A549 (cell line): ENCODE measurements at regions not wholly inside any gene's neighbourhood (a gene's known extent, or its start where the extent isn't known, plus 50 kb on each side); places are given as distances from the start of the nearest gene placed in this dataset.

Experiments
- ATAC-seq, 2 experiments: fragments of 200-7000 bp in 1 of 2; fragments of >200 bp in 1 of 2; cut with Nextera tagmentation in 1 of 2; cut with Tn5 transposase in 1 of 2; 3 replicates each; pipeline versions ENCODE4 v1.8.0 to v1.9.1; 2018 to 2020; ENCODE audit warnings: mild to moderate bottlenecking in 1 of 2, moderate library complexity in 1 of 2
- CTCF ChIA-PET: fragments of 300-600 bp; sonication (Branson Sonifier 250); formaldehyde crosslinking; extraction: SDS; loops from one replicate; lab custom pipeline; 2021; ENCODE audit warnings: antibody characterized with exemption, inconsistent platforms; lab: Yijun Ruan, JAX
- POLR2A ChIA-PET: fragments of 350-600 bp; formaldehyde crosslinking; extraction: SDS; loops from one replicate; lab custom pipeline; 2021; ENCODE audit warnings: antibody characterized with exemption, inconsistent platforms; lab: Yijun Ruan, JAX
- DNase-seq, 2 experiments: peaks; one replicate each; pipeline versions ENCODE4 v3.0.0 to v3.0.0-alpha.2; 2011 to 2016; ENCODE audit warnings: low read depth in 1 of 2, low spot score in 1 of 2
- FAIRE-seq: peaks from 2 replicates; lab custom pipeline; 2011; peaks lifted over from hg19 to GRCh38; lab: Jason Lieb, UNC
- H3K27ac ChIP-seq, 2 experiments: fragments of >200 bp; sonication (Bioruptor Twin); formaldehyde crosslinking; 3 replicates each; pipeline ENCODE4 v1.5.1; 2016 to 2017
- H3K4me1 ChIP-seq: fragments of >200 bp; sonication (Bioruptor Twin); formaldehyde crosslinking; 3 replicates; pipeline ENCODE4 v1.6.1; 2016
- H3K4me2 ChIP-seq: fragments of >200 bp; sonication (Bioruptor Twin); formaldehyde crosslinking; 3 replicates; pipeline ENCODE4 v1.6.1; 2016
- H3K4me3 ChIP-seq: fragments of >200 bp; sonication (Bioruptor Twin); formaldehyde crosslinking; 3 replicates; pipeline ENCODE4 v1.5.1; 2016
- H3K9me3 ChIP-seq: fragments of >200 bp; sonication (Bioruptor Twin); formaldehyde crosslinking; 3 replicates; pipeline ENCODE4 v1.6.1; 2016
- BHLHE40 ChIP-seq: IDR thresholded peaks from 2 replicates; pipeline ENCODE4 v1.6.1; 2012; ENCODE audit warnings: low read depth, low read length, inconsistent platforms
- CBX8 ChIP-seq: fragments of 200-600 bp; sonication (generic); IDR thresholded peaks from 2 replicates; pipeline ENCODE4 v1.6.1; 2016
- EHF ChIP-seq: fragments of 250-450 bp; sonication (Bioruptor Pico); IDR thresholded peaks from 2 replicates; pipeline ENCODE4 v1.5.0; 2020; ENCODE audit warnings: mild to moderate bottlenecking
- EP300 ChIP-seq, 2 experiments: fragments of >200 bp; sonication (Bioruptor Twin); formaldehyde crosslinking; IDR thresholded peaks; 2 replicates in 1 of 2; 3 replicates in 1 of 2; pipeline ENCODE4 v1.6.1; 2016 to 2017
- ESRRA ChIP-seq: fragments of 150-350 bp; IDR thresholded peaks from 2 replicates; pipeline ENCODE4 v1.6.1; 2014; ENCODE audit warnings: mild to moderate bottlenecking, low read length, borderline replicate concordance
- FOSB ChIP-seq: fragments of 250-450 bp; sonication (Bioruptor Pico); IDR thresholded peaks from 2 replicates; pipeline ENCODE4 v1.5.0; 2020; ENCODE audit warnings: mild to moderate bottlenecking, moderate library complexity
- HOXB13 ChIP-seq: fragments of 250-450 bp; sonication (Bioruptor Pico); IDR thresholded peaks from 2 replicates; pipeline ENCODE4 v1.5.0; 2020; ENCODE audit warnings: low read depth, mild to moderate bottlenecking, moderate library complexity
- JUNB ChIP-seq: fragments of >200 bp; sonication (Bioruptor Twin); formaldehyde crosslinking; IDR thresholded peaks from 2 replicates; pipeline ENCODE4 v1.6.1; 2016
- KDM1A ChIP-seq: fragments of 200-600 bp; sonication (generic); IDR thresholded peaks from 2 replicates; pipeline ENCODE4 v1.6.1; 2016; ENCODE audit warnings: low read depth, mild to moderate bottlenecking
- MAFK ChIP-seq: fragments of 450-650 bp; IDR thresholded peaks from 2 replicates; pipeline ENCODE4 v1.6.1; 2014; ENCODE audit not compliant: partially characterized antibody
- MAZ ChIP-seq: fragments of 150-350 bp; IDR thresholded peaks from 2 replicates; pipeline ENCODE4 v1.6.1; 2014; ENCODE audit warnings: antibody characterized with exemption, low read depth, low read length, borderline replicate concordance
- NFE2L2 ChIP-seq: fragments of 150-350 bp; conservative IDR thresholded peaks from 2 replicates; pipeline ENCODE4 v1.6.1; 2014; ENCODE audit warnings: low read length
- NR3C1 ChIP-seq: fragments of >200 bp; sonication (Bioruptor Twin); formaldehyde crosslinking; IDR thresholded peaks from 3 replicates; pipeline ENCODE4 v1.6.1; 2017
- POLR2AphosphoS2 ChIP-seq: conservative IDR thresholded peaks from 2 replicates; pipeline ENCODE4 v1.6.1; 2012; ENCODE audit warnings: low read length, improper control_type of control experiment, inconsistent platforms
- RAD21 ChIP-seq, 2 experiments: fragments of >200 bp in 1 of 2; sonication (Bioruptor Twin) in 1 of 2; formaldehyde crosslinking in 1 of 2; IDR thresholded peaks in 1 of 2; conservative IDR thresholded peaks in 1 of 2; 2 replicates in 1 of 2; 3 replicates in 1 of 2; pipeline ENCODE4 v1.6.1; 2012 to 2018; ENCODE audit warnings: inconsistent platforms in 1 of 2
- RFX5 ChIP-seq: fragments of 450-650 bp; IDR thresholded peaks from 2 replicates; pipeline ENCODE4 v1.7.1; 2014; ENCODE audit warnings: antibody characterized with exemption, mild to moderate bottlenecking, moderate library complexity
- SMC3 ChIP-seq: fragments of >200 bp; sonication (Bioruptor Twin); formaldehyde crosslinking; IDR thresholded peaks from 3 replicates; pipeline ENCODE4 v1.6.1; 2018; ENCODE audit warnings: inconsistent platforms
- SREBF2 ChIP-seq: fragments of 450-650 bp; IDR thresholded peaks from 2 replicates; pipeline ENCODE4 v1.6.1; 2014; ENCODE audit warnings: mild to moderate bottlenecking, moderate library complexity
- TP53 ChIP-seq: fragments of 250-450 bp; sonication (Bioruptor Pico); IDR thresholded peaks from 2 replicates; pipeline ENCODE4 v1.5.0; 2021; ENCODE audit warnings: mild to moderate bottlenecking, moderate library complexity
- ZFP36 ChIP-seq: fragments of 450-650 bp; IDR thresholded peaks from 2 replicates; pipeline ENCODE4 v1.6.1; 2014; ENCODE audit warnings: borderline replicate concordance; ENCODE audit not compliant: partially characterized antibody
- WGBS: methylation state at CpG from one replicate; pipeline ENCODE4 v1.1.6; 2017; ENCODE audit errors: missing lambda C conversion rate; 5-methylcytosine and 5-hydroxymethylcytosine counted together
- TF ChIP-seq, protein P1 (sequence below): fragments of >200 bp; sonication (Bioruptor Twin); formaldehyde crosslinking; IDR thresholded peaks from 3 replicates; pipeline ENCODE4 v1.6.1; 2016
- TF ChIP-seq, protein P2 (sequence below): fragments of 150-350 bp; IDR thresholded peaks from 2 replicates; pipeline ENCODE4 v1.6.1; 2014; ENCODE audit warnings: low read depth, mild to moderate bottlenecking, low read length
- TF ChIP-seq, protein P3 (sequence below): fragments of >200 bp; sonication (Bioruptor Twin); formaldehyde crosslinking; IDR thresholded peaks from 3 replicates; pipeline ENCODE4 v1.5.1; 2016
- TF ChIP-seq, protein P4 (sequence below): fragments of 250-450 bp; sonication (Bioruptor Pico); IDR thresholded peaks from 2 replicates; pipeline ENCODE4 v1.5.0; 2021; ENCODE audit warnings: mild to moderate bottlenecking, moderate library complexity, borderline replicate concordance
- TF ChIP-seq, protein P5 (sequence below): fragments of 250-450 bp; sonication (Bioruptor Pico); IDR thresholded peaks from 2 replicates; pipeline ENCODE4 v1.5.0; 2020; ENCODE audit warnings: low read depth, mild to moderate bottlenecking, moderate library complexity

DNA sequence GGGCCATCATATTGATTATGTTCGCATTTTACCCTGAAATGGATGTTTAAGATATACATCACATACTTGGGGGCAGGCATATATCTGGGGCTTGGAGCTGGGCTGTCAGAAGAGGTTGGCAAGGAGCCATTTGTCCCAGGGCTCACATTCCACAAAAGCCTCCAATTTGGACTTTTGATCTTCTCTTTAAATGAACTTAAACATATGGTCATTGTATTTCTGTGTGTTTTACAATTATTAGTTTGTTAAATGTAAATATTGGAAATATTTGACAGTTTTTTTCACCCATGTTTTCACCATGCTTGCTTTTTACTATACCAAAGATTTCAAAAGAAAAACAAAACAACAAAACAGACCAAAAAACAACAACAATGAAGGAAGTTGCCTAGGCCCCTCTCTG, 165.8 kb upstream of the MEIS1 start:
- DNase-seq = no peak
- no peak for FAIRE-seq
- H3K4me2 ChIP-seq = no peak overlapping the region
- ATAC-seq = no peak
- WGBS = 0% methylated on average over 1 of the region's 1 CpG
- no peak for TF ChIP-seq CBX8
- TF ChIP-seq, protein P1, sequence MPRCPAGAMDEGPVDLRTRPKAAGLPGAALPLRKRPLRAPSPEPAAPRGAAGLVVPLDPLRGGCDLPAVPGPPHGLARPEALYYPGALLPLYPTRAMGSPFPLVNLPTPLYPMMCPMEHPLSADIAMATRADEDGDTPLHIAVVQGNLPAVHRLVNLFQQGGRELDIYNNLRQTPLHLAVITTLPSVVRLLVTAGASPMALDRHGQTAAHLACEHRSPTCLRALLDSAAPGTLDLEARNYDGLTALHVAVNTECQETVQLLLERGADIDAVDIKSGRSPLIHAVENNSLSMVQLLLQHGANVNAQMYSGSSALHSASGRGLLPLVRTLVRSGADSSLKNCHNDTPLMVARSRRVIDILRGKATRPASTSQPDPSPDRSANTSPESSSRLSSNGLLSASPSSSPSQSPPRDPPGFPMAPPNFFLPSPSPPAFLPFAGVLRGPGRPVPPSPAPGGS = no peak
- no peak for TF ChIP-seq JUNB
- TF ChIP-seq, protein P2, sequence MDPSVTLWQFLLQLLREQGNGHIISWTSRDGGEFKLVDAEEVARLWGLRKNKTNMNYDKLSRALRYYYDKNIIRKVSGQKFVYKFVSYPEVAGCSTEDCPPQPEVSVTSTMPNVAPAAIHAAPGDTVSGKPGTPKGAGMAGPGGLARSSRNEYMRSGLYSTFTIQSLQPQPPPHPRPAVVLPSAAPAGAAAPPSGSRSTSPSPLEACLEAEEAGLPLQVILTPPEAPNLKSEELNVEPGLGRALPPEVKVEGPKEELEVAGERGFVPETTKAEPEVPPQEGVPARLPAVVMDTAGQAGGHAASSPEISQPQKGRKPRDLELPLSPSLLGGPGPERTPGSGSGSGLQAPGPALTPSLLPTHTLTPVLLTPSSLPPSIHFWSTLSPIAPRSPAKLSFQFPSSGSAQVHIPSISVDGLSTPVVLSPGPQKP = no peak
- no peak for TF ChIP-seq TP53 (CRISPR knock-in tag)
- no peak for TF ChIP-seq SREBF2
- TF ChIP-seq, protein P3, sequence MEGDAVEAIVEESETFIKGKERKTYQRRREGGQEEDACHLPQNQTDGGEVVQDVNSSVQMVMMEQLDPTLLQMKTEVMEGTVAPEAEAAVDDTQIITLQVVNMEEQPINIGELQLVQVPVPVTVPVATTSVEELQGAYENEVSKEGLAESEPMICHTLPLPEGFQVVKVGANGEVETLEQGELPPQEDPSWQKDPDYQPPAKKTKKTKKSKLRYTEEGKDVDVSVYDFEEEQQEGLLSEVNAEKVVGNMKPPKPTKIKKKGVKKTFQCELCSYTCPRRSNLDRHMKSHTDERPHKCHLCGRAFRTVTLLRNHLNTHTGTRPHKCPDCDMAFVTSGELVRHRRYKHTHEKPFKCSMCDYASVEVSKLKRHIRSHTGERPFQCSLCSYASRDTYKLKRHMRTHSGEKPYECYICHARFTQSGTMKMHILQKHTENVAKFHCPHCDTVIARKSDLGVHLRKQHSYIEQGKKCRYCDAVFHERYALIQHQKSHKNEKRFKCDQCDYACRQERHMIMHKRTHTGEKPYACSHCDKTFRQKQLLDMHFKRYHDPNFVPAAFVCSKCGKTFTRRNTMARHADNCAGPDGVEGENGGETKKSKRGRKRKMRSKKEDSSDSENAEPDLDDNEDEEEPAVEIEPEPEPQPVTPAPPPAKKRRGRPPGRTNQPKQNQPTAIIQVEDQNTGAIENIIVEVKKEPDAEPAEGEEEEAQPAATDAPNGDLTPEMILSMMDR = no peak
- TF ChIP-seq MAZ = no peak
- no peak for TF ChIP-seq KDM1A
- no peak overlapping the region for H3K4me3 ChIP-seq
- H3K27ac ChIP-seq = no peak overlapping the region
- CTCF ChIA-PET = interaction anchor here (0.5 to 1.4 kb wide), 2 partner anchors 30 to 138 kb away, joined by 3 read pairs; no protein-coding TSS in a partner anchor
- H3K4me1 ChIP-seq = no peaks in the 10 kb centered on the region
- POLR2A ChIA-PET = no interaction called here
- H3K9me3 ChIP-seq = no peaks in the 10 kb centered on the region

DNA sequence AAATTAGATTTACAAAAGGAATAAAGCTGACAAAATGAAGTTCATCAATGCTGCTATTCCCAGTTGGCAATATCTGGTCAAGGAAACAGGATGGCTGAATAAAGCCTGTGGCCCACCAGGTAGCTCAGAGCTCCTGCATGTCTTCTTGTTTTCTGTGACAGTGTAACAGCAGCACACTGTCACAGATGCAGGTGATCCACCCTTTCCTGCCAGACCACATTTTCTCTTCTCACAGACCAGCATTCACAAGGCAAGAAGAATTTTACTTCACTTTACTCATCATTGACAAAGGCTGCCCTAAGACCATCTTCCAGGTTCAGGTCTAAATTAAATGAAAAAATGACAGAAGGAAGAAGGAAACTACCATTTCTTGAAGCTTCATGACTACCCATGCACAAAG, 166.2 kb upstream of the MEIS1 start:
- FAIRE-seq = no peak
- no peak for ATAC-seq
- Histone ChIP-seq H3K4me1 (no peaks in the 10 kb centered on the region), H3K4me2 (no peak overlapping the region), H3K4me3 (no peak overlapping the region), H3K27ac (no peak overlapping the region), H3K9me3 (no peaks in the 10 kb centered on the region)
- TF ChIP-seq HOXB13 (CRISPR knock-in tag) (no peak), EHF (no peak), ZFP36 (no peak), SMC3 (no peak), NFE2L2 (no peak), MAFK (no peak), RFX5 (no peak), ESRRA (no peak), POLR2AphosphoS2 (no peak), BHLHE40 (no peak), FOSB (CRISPR knock-in tag) (no peak), EP300 (IDR thresholded peaks at IDR 0.05) (no peak), RAD21 (conservative IDR thresholded peaks at IDR 0.05 in 1 of 2, IDR thresholded peaks at IDR 0.05 in 1 of 2) (no peak), NR3C1 (no peak)
- TF ChIP-seq, protein P4, sequence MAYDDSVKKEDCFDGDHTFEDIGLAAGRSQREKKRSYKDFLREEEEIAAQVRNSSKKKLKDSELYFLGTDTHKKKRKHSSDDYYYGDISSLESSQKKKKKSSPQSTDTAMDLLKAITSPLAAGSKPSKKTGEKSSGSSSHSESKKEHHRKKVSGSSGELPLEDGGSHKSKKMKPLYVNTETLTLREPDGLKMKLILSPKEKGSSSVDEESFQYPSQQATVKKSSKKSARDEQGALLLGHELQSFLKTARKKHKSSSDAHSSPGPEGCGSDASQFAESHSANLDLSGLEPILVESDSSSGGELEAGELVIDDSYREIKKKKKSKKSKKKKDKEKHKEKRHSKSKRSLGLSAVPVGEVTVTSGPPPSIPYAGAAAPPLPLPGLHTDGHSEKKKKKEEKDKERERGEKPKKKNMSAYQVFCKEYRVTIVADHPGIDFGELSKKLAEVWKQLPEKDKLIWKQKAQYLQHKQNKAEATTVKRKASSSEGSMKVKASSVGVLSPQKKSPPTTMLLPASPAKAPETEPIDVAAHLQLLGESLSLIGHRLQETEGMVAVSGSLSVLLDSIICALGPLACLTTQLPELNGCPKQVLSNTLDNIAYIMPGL (CRISPR knock-in tag) = no peak
- TF ChIP-seq, protein P5, sequence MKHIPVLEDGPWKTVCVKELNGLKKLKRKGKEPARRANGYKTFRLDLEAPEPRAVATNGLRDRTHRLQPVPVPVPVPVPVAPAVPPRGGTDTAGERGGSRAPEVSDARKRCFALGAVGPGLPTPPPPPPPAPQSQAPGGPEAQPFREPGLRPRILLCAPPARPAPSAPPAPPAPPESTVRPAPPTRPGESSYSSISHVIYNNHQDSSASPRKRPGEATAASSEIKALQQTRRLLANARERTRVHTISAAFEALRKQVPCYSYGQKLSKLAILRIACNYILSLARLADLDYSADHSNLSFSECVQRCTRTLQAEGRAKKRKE (CRISPR knock-in tag) = no peak
- TF ChIP-seq, protein P2 = no peak
- ChIA-PET CTCF (interaction anchor here (0.5 kb wide), 1 partner anchor 52 kb away, joined by 3 read pairs; no protein-coding TSS in a partner anchor), POLR2A (no interaction called here)
- no peak for DNase-seq
